IMR-90 (cell line): ENCODE measurements at regions not wholly inside any gene's neighbourhood (a gene's known extent, or its start where the extent isn't known, plus 50 kb on each side); places are given as distances from the start of the nearest gene placed in this dataset.
A peak's percentile ranks its signal among the peaks of the same experiment; 100 is the strongest.

Source experiments
- ATAC-seq: fragments of 200-7000 bp; cut with Tn5 transposase; 2 replicates; pipeline ENCODE4 v1.9.1; 2020; ENCODE audit warnings: low read depth, mild to moderate bottlenecking, moderate library complexity
- BruUV-seq: library from RNA; stranded (reverse); fragments of 400-500 nt; replicated peaks from 2 replicates; lab custom pipeline; 2021; lab: Mats Ljungman, UMichigan
- CTCF ChIA-PET: fragments of 300-600 bp; formaldehyde crosslinking; extraction: SDS; loops from one replicate; lab custom pipeline; 2021; ENCODE audit warnings: antibody characterized with exemption; lab: Yijun Ruan, JAX
- POLR2A ChIA-PET: fragments of 300-600 bp; sonication (Branson Sonifier 250); formaldehyde crosslinking; loops from one replicate; lab custom pipeline; 2022; ENCODE audit warnings: antibody characterized with exemption; ENCODE audit not compliant: unreplicated experiment; lab: Charles Lee
- DNase-seq: peaks from one replicate; pipeline ENCODE4 v3.0.0; 2013
- H2AFZ ChIP-seq: replicated peaks from 2 replicates; pipeline ENCODE3; 2013; ENCODE audit warnings: low read length, mild to moderate bottlenecking; ENCODE audit not compliant: poor library complexity
- H2AK5ac ChIP-seq: 2 replicates; pipeline ENCODE4 v1.6.1; 2013; ENCODE audit warnings: low read depth, low read length, inconsistent platforms
- H2AK9ac ChIP-seq: replicated peaks from 2 replicates; pipeline ENCODE3; 2013; ENCODE audit warnings: mild to moderate bottlenecking, low read depth, low read length, moderate library complexity; ENCODE audit not compliant: poor library complexity
- H2BK120ac ChIP-seq: 2 replicates; pipeline ENCODE4 v1.6.1; 2013; ENCODE audit warnings: low read depth, low read length, inconsistent platforms
- H2BK15ac ChIP-seq: 3 replicates; pipeline ENCODE4 v1.6.1; 2013; ENCODE audit warnings: low read depth, low read length, inconsistent platforms
- H2BK20ac ChIP-seq: 2 replicates; pipeline ENCODE4 v1.6.1; 2013; ENCODE audit warnings: low read depth, mild to moderate bottlenecking, inconsistent platforms, low read length, moderate library complexity
- H2BK5ac ChIP-seq: 2 replicates; pipeline ENCODE4 v1.6.1; 2013; ENCODE audit warnings: mild to moderate bottlenecking, low read depth, low read length, inconsistent platforms; ENCODE audit not compliant: poor library complexity, severe bottlenecking
- H3K14ac ChIP-seq: replicated peaks from 2 replicates; pipeline ENCODE4 v1.6.1; 2013; ENCODE audit warnings: low read depth, low read length, inconsistent platforms
- H3K18ac ChIP-seq: 2 replicates; pipeline ENCODE4 v1.6.1; 2013; ENCODE audit warnings: low read depth, low read length, control low read depth
- H3K23ac ChIP-seq: 2 replicates; pipeline ENCODE4 v1.6.1; 2013; ENCODE audit warnings: low read depth, low read length, inconsistent platforms
- H3K27ac ChIP-seq: 2 replicates; pipeline ENCODE4 v1.5.1; 2013; ENCODE audit warnings: mild to moderate bottlenecking, control low read depth, low read length; ENCODE audit not compliant: insufficient read depth
- H3K27me3 ChIP-seq: 2 replicates; pipeline ENCODE4 v1.6.1; 2013; ENCODE audit warnings: low read length; ENCODE audit not compliant: control insufficient read depth, insufficient read depth
- H3K36me3 ChIP-seq: 2 replicates; pipeline ENCODE4 v1.6.1; 2013; ENCODE audit warnings: low read length, mixed read lengths; ENCODE audit not compliant: control insufficient read depth, insufficient read depth
- H3K4ac ChIP-seq: 2 replicates; pipeline ENCODE4 v1.6.1; 2013; ENCODE audit warnings: low read depth, low read length, inconsistent platforms
- H3K4me1 ChIP-seq: 2 replicates; pipeline ENCODE4 v1.6.1; 2013; ENCODE audit warnings: low read length, mixed read lengths; ENCODE audit not compliant: control insufficient read depth, insufficient read depth
- H3K4me2 ChIP-seq: 2 replicates; pipeline ENCODE4 v1.6.1; 2013; ENCODE audit warnings: low read depth, mild to moderate bottlenecking, control low read depth, low read length, moderate library complexity
- H3K4me3 ChIP-seq: 2 replicates; pipeline ENCODE4 v1.5.1; 2013; ENCODE audit warnings: low read depth, mild to moderate bottlenecking, control low read depth, low read length, moderate library complexity; ENCODE audit not compliant: insufficient read depth
- H3K56ac ChIP-seq: 2 replicates; pipeline ENCODE4 v1.6.1; 2013; ENCODE audit warnings: low read length, inconsistent platforms; ENCODE audit not compliant: insufficient read depth; ENCODE audit errors: extremely low read depth
- H3K79me1 ChIP-seq, 2 experiments: 2 replicates each; pipeline ENCODE4 v1.6.1; 2013; ENCODE audit warnings: low read length in 2 of 2, inconsistent platforms in 1 of 2, low read depth in 1 of 2
- H3K9ac ChIP-seq: 2 replicates; pipeline ENCODE4 v1.6.1; 2013; ENCODE audit warnings: low read depth, low read length, control low read depth
- H3K9me1 ChIP-seq: 2 replicates; pipeline ENCODE4 v1.6.1; 2013; ENCODE audit warnings: low read length, inconsistent platforms; ENCODE audit not compliant: insufficient read depth
- H3K9me3 ChIP-seq: 2 replicates; pipeline ENCODE4 v1.6.1; 2013; ENCODE audit warnings: low read length; ENCODE audit not compliant: control insufficient read depth, insufficient read depth
- H4K20me1 ChIP-seq: 2 replicates; pipeline ENCODE4 v1.6.1; 2013; ENCODE audit warnings: low read length, inconsistent platforms; ENCODE audit not compliant: insufficient read depth
- H4K5ac ChIP-seq: 2 replicates; pipeline ENCODE4 v1.6.1; 2013; ENCODE audit warnings: mild to moderate bottlenecking, low read depth, low read length, control low read depth
- H4K8ac ChIP-seq, 2 experiments: 2 replicates each; pipeline ENCODE4 v1.6.1; 2013; ENCODE audit warnings: low read depth in 2 of 2, low read length in 2 of 2, control low read depth in 1 of 2, inconsistent platforms in 1 of 2
- H4K91ac ChIP-seq: 2 replicates; pipeline ENCODE4 v1.6.1; 2013; ENCODE audit warnings: low read depth, low read length, inconsistent platforms; ENCODE audit not compliant: insufficient read depth
- FOS ChIP-seq: fragments of 150-350 bp; IDR thresholded peaks from 2 replicates; pipeline ENCODE4 v1.6.1; 2016; ENCODE audit warnings: low read depth, low read length
- MAFK ChIP-seq: IDR thresholded peaks from 2 replicates; pipeline ENCODE4 v1.6.1; 2012; ENCODE audit warnings: low read depth, low read length, improper control_type of control experiment
- POLR2A ChIP-seq: IDR thresholded peaks from 2 replicates; pipeline ENCODE4 v1.6.1; 2012; ENCODE audit warnings: mild to moderate bottlenecking, low read depth, low read length
- RCOR1 ChIP-seq: IDR thresholded peaks from 2 replicates; pipeline ENCODE4 v1.6.1; 2012; ENCODE audit warnings: mild to moderate bottlenecking, low read length, improper control_type of control experiment; ENCODE audit not compliant: insufficient replicate concordance
- RFX5 ChIP-seq: IDR thresholded peaks from 2 replicates; pipeline ENCODE4 v1.8.0; 2012; ENCODE audit warnings: low read depth, mild to moderate bottlenecking, low read length, moderate library complexity
- WGBS, 2 experiments: methylation state at CpG; one replicate each; pipeline versions ENCODE4 v1.1.5 to v1.1.7; 2013; ENCODE audit warnings: missing lambda C conversion rate in 2 of 2; ENCODE audit not compliant: insufficient read length in 1 of 2; ENCODE audit errors: extremely low coverage in 2 of 2; 5-methylcytosine and 5-hydroxymethylcytosine counted together
- dilution Hi-C: fragments of 300-500 bp; cut with HindIII; formaldehyde crosslinking; loops from one replicate; pipeline ENCODE4 v1.14.3; 2018; ENCODE audit warnings: low sequenced_read_pairs; ENCODE audit not compliant: unreplicated experiment
- in situ Hi-C: fragments of 300-500 bp; cut with MboI; formaldehyde crosslinking; loops from 3 replicates; pipeline ENCODE4 v1.14.3; 2019; ENCODE audit warnings: low sequenced_read_pairs, inconsistent platforms, mixed read lengths
- intact Hi-C: fragments of 100-400 bp; cut with micrococcal nuclease; formaldehyde crosslinking; loops from 2 replicates; pipeline ENCODE4 v1.10.0; 2022
- TF ChIP-seq, protein P1 (sequence below): conservative IDR thresholded peaks from 2 replicates; pipeline ENCODE4 v1.5.1; 2012; ENCODE audit warnings: mild to moderate bottlenecking, low read depth, low read length, improper control_type of control experiment
- TF ChIP-seq, protein P2 (sequence below): fragments of 150-350 bp; IDR thresholded peaks from 2 replicates; pipeline ENCODE4 v1.6.1; 2017; ENCODE audit warnings: mild to moderate bottlenecking, antibody characterized with exemption, low read length, low read depth

DNA sequence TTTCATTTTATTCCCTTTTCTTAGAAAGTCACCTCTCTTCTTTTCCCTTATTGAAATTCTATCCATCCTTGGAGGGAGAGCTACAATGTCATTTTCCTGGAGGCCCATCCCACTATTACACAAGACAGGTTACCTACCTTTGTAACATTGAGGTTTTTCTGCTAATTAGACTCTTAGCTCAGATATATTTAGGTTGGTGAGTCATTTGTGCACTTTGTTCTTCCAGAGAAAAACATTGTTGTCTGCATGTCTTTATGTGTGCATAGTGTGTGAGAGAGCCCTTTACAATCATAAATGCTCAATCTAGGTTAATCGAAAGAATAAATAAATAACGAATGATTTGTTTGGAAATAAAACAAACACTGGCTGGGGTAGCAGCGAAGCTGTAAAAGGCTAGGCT is 191.8 kb downstream of the DACT1 start:
- peak overlapping the region; percentile 56; the same call in 1 of the 2 replicates for H3K4me2 ChIP-seq
- dilution Hi-C loops (no loop called here), intact Hi-C loops (no loop called here), in situ Hi-C loops (no loop called here)
- no peak overlapping the region for H2AFZ ChIP-seq
- H2BK20ac ChIP-seq = no peak overlapping the region
- no peak overlapping the region for H4K8ac ChIP-seq
- no peak overlapping the region for H3K4me3 ChIP-seq
- no peak overlapping the region for H3K23ac ChIP-seq
- no peak overlapping the region for H4K5ac ChIP-seq
- DNase-seq (peak; percentile 58), ATAC-seq (peak; percentile 53)
- H2AK5ac ChIP-seq = no peak overlapping the region
- no peak overlapping the region for H3K56ac ChIP-seq
- H2AK9ac ChIP-seq = no peak overlapping the region
- no peak overlapping the region for H3K9ac ChIP-seq
- no peak overlapping the region for H2BK15ac ChIP-seq
- H3K9me1 ChIP-seq = peaks cover 5% of the 10 kb centered on the region
- no peaks in the 10 kb centered on the region for H3K79me1 ChIP-seq
- H3K14ac ChIP-seq = no peak overlapping the region
- H2BK120ac ChIP-seq = no peak overlapping the region
- H4K91ac ChIP-seq = no peak overlapping the region
- H3K36me3 ChIP-seq = no peaks in the 10 kb centered on the region
- H3K4ac ChIP-seq = no peak overlapping the region
- no peaks in the 10 kb centered on the region; the same call in 1 of the 2 replicates for H3K4me1 ChIP-seq
- BruUV-seq = no TSS peak
- no peak overlapping the region for H2BK5ac ChIP-seq
- no peak overlapping the region for H3K18ac ChIP-seq
- no peak for TF ChIP-seq RCOR1
- TF ChIP-seq POLR2A = no peak
- no peak for TF ChIP-seq RFX5
- TF ChIP-seq, protein P1, sequence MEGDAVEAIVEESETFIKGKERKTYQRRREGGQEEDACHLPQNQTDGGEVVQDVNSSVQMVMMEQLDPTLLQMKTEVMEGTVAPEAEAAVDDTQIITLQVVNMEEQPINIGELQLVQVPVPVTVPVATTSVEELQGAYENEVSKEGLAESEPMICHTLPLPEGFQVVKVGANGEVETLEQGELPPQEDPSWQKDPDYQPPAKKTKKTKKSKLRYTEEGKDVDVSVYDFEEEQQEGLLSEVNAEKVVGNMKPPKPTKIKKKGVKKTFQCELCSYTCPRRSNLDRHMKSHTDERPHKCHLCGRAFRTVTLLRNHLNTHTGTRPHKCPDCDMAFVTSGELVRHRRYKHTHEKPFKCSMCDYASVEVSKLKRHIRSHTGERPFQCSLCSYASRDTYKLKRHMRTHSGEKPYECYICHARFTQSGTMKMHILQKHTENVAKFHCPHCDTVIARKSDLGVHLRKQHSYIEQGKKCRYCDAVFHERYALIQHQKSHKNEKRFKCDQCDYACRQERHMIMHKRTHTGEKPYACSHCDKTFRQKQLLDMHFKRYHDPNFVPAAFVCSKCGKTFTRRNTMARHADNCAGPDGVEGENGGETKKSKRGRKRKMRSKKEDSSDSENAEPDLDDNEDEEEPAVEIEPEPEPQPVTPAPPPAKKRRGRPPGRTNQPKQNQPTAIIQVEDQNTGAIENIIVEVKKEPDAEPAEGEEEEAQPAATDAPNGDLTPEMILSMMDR = no peak
- no peak for TF ChIP-seq MAFK
- peak; percentile 25; the same call in 1 of the 2 replicates for TF ChIP-seq FOS
- TF ChIP-seq, protein P2, sequence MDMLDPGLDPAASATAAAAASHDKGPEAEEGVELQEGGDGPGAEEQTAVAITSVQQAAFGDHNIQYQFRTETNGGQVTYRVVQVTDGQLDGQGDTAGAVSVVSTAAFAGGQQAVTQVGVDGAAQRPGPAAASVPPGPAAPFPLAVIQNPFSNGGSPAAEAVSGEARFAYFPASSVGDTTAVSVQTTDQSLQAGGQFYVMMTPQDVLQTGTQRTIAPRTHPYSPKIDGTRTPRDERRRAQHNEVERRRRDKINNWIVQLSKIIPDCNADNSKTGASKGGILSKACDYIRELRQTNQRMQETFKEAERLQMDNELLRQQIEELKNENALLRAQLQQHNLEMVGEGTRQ = no peak
- CTCF ChIA-PET = no interaction called here
- peaks cover 6% of the 10 kb centered on the region; the same call in 1 of the 2 replicates for H3K9me3 ChIP-seq
- H4K20me1 ChIP-seq = 0 out of 2 replicates have a peak, but pooled peaks cover 4% of the 10 kb centered on the region
- POLR2A ChIA-PET = no interaction called here
- WGBS, 2 experiments = no CpG with 5 or more reads among the region's 3 CpGs
- H3K27me3 ChIP-seq = peaks cover 4% of the 10 kb centered on the region
- H3K27ac ChIP-seq = no peak overlapping the region
